SK-N-SH treated with all-trans-retinoic acid at 6 μM for 48 hours (cell line): ENCODE measurements at regions not wholly inside any gene's neighbourhood (a gene's known extent, or its start where the extent isn't known, plus 50 kb on each side); places are given as distances from the start of the nearest gene placed in this dataset.

Experiments used
- ATAC-seq: fragments of 200-7000 bp; cut with Tn5 transposase; 3 replicates; pipeline ENCODE4 v1.9.1; 2020; ENCODE audit warnings: mild to moderate bottlenecking, moderate library complexity
- ARNTL ChIP-seq: fragments of 450-650 bp; formaldehyde crosslinking; IDR thresholded peaks from 2 replicates; pipeline ENCODE4 v1.5.0; 2020; ENCODE audit warnings: low read depth, mild to moderate bottlenecking, moderate library complexity, borderline replicate concordance
- BACH2 ChIP-seq: fragments of 250-450 bp; sonication (Bioruptor Pico); IDR thresholded peaks from 2 replicates; pipeline ENCODE4 v1.9.0; 2021; ENCODE audit warnings: mild to moderate bottlenecking, borderline replicate concordance
- CREB5 ChIP-seq: fragments of 250-450 bp; sonication (Bioruptor Pico); IDR thresholded peaks from 2 replicates; pipeline ENCODE4 v1.5.1; 2020; ENCODE audit warnings: low read depth, mild to moderate bottlenecking, moderate library complexity
- CSDC2 ChIP-seq: fragments of 250-450 bp; sonication (Bioruptor Pico); IDR thresholded peaks from 2 replicates; pipeline ENCODE4 v1.5.0; 2020; ENCODE audit warnings: mild to moderate bottlenecking, moderate library complexity
- ESRRG ChIP-seq: fragments of 250-450 bp; sonication (Bioruptor Pico); IDR thresholded peaks from 2 replicates; pipeline ENCODE4 v1.6.1; 2021; ENCODE audit warnings: mild to moderate bottlenecking
- GLIS3 ChIP-seq: fragments of 250-450 bp; sonication (Bioruptor Pico); IDR thresholded peaks from 2 replicates; pipeline ENCODE4 v1.5.0; 2020; ENCODE audit warnings: mild to moderate bottlenecking, moderate library complexity
- ISL1 ChIP-seq: fragments of 250-450 bp; sonication (Bioruptor Pico); IDR thresholded peaks from 2 replicates; pipeline ENCODE4 v2.1.2; 2022; ENCODE audit warnings: mild to moderate bottlenecking, moderate library complexity
- OSR1 ChIP-seq: fragments of 250-450 bp; sonication (Bioruptor Pico); IDR thresholded peaks from 2 replicates; pipeline ENCODE4 v1.8.0; 2022; ENCODE audit warnings: moderate library complexity, mild to moderate bottlenecking, inconsistent platforms
- RARB ChIP-seq: fragments of 250-450 bp; sonication (Bioruptor Pico); IDR thresholded peaks from 2 replicates; pipeline ENCODE4 v1.8.0; 2021; ENCODE audit warnings: mild to moderate bottlenecking, moderate library complexity
- SNAI2 ChIP-seq: fragments of 250-450 bp; sonication (Bioruptor Pico); IDR thresholded peaks from 2 replicates; pipeline ENCODE4 v1.5.0; 2020; ENCODE audit warnings: mild to moderate bottlenecking, moderate library complexity
- TCF4 ChIP-seq: fragments of 250-450 bp; sonication (Bioruptor Pico); IDR thresholded peaks from 2 replicates; pipeline ENCODE4 v1.8.0; 2021; ENCODE audit warnings: mild to moderate bottlenecking, moderate library complexity, borderline replicate concordance
- TOX ChIP-seq: fragments of 250-450 bp; sonication (Bioruptor Pico); IDR thresholded peaks from 2 replicates; pipeline ENCODE4 v1.8.0; 2021; ENCODE audit warnings: mild to moderate bottlenecking, moderate library complexity, borderline replicate concordance
- TSHZ2 ChIP-seq: fragments of 250-450 bp; sonication (Bioruptor Pico); IDR thresholded peaks from 2 replicates; pipeline ENCODE4 v1.5.0; 2020; ENCODE audit warnings: mild to moderate bottlenecking, moderate library complexity
- ZC3H10 ChIP-seq: fragments of 250-450 bp; sonication (Bioruptor Pico); IDR thresholded peaks from 2 replicates; pipeline ENCODE4 v1.5.1; 2021; ENCODE audit warnings: mild to moderate bottlenecking, moderate library complexity
- ZFP3 ChIP-seq: fragments of 250-450 bp; sonication (Bioruptor Pico); IDR thresholded peaks from 2 replicates; pipeline ENCODE4 v1.5.0; 2020; ENCODE audit warnings: mild to moderate bottlenecking, moderate library complexity
- ZFP30 ChIP-seq: fragments of 450-650 bp; formaldehyde crosslinking; IDR thresholded peaks from 2 replicates; pipeline ENCODE4 v1.5.0; 2022; ENCODE audit warnings: mild to moderate bottlenecking, moderate library complexity
- ZNF565 ChIP-seq: fragments of 450-650 bp; formaldehyde crosslinking; conservative IDR thresholded peaks from 2 replicates; pipeline ENCODE4 v1.5.0; 2020; ENCODE audit warnings: low read depth, mild to moderate bottlenecking, moderate library complexity
- ZNF70 ChIP-seq: fragments of 450-650 bp; formaldehyde crosslinking; IDR thresholded peaks from 2 replicates; pipeline ENCODE4 v1.5.0; 2020; ENCODE audit warnings: mild to moderate bottlenecking, moderate library complexity
- ZNF8 ChIP-seq: fragments of 450-650 bp; formaldehyde crosslinking; IDR thresholded peaks from 2 replicates; pipeline ENCODE4 v1.5.0; 2020; ENCODE audit warnings: mild to moderate bottlenecking, moderate library complexity
- TF ChIP-seq, protein P1 (sequence below): fragments of 250-450 bp; sonication (Bioruptor Pico); IDR thresholded peaks from 2 replicates; pipeline ENCODE4 v1.8.0; 2021; ENCODE audit warnings: low read depth, mild to moderate bottlenecking, moderate library complexity, borderline replicate concordance
- TF ChIP-seq, protein P2 (sequence below): fragments of 250-450 bp; sonication (Bioruptor Pico); IDR thresholded peaks from 2 replicates; pipeline ENCODE4 v1.5.1; 2021; ENCODE audit warnings: mild to moderate bottlenecking, moderate library complexity

DNA sequence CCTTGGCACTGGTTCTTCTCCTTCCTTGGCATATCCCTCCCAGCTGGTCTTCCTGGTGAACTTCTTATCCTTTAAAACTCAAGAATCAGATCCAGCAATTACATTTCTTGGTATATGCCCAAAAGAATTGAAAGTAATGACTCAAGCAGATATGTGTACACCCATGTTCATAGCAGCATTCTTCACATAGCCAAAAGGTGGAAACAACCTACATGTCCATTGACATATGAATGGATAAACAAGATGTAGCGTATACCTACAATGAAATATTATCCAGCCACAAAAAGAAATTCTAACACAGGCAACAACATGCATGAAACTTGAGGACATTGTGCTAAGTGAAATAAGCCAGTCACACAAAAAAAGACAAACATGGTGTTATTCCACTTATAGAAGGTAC, 103.7 kb upstream of the NT5E start:
- TF ChIP-seq ZNF8 (CRISPR knock-in tag), result no peak
- TF ChIP-seq ZC3H10 (CRISPR knock-in tag), result no peak
- TF ChIP-seq, protein P1, sequence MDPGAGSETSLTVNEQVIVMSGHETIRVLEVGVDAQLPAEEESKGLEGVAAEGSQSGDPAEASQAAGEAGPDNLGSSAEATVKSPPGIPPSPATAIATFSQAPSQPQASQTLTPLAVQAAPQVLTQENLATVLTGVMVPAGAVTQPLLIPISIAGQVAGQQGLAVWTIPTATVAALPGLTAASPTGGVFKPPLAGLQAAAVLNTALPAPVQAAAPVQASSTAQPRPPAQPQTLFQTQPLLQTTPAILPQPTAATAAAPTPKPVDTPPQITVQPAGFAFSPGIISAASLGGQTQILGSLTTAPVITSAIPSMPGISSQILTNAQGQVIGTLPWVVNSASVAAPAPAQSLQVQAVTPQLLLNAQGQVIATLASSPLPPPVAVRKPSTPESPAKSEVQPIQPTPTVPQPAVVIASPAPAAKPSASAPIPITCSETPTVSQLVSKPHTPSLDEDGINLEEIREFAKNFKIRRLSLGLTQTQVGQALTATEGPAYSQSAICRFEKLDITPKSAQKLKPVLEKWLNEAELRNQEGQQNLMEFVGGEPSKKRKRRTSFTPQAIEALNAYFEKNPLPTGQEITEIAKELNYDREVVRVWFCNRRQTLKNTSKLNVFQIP (CRISPR knock-in tag), result no peak
- TF ChIP-seq ARNTL (CRISPR knock-in tag), result no peak
- TF ChIP-seq ISL1 (CRISPR knock-in tag), result no peak
- no peak for TF ChIP-seq CSDC2 (CRISPR knock-in tag)
- no peak for TF ChIP-seq OSR1
- no peak for TF ChIP-seq TOX (CRISPR knock-in tag)
- no peak for TF ChIP-seq RARB (CRISPR knock-in tag)
- TF ChIP-seq SNAI2, result no peak
- TF ChIP-seq ZFP3, result no peak
- no peak for TF ChIP-seq TCF4 (CRISPR knock-in tag)
- TF ChIP-seq BACH2 (CRISPR knock-in tag), result no peak
- TF ChIP-seq, protein P2, sequence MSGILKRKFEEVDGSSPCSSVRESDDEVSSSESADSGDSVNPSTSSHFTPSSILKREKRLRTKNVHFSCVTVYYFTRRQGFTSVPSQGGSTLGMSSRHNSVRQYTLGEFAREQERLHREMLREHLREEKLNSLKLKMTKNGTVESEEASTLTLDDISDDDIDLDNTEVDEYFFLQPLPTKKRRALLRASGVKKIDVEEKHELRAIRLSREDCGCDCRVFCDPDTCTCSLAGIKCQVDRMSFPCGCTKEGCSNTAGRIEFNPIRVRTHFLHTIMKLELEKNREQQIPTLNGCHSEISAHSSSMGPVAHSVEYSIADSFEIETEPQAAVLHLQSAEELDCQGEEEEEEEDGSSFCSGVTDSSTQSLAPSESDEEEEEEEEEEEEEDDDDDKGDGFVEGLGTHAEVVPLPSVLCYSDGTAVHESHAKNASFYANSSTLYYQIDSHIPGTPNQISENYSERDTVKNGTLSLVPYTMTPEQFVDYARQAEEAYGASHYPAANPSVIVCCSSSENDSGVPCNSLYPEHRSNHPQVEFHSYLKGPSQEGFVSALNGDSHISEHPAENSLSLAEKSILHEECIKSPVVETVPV, result no peak
- TF ChIP-seq TSHZ2 (CRISPR knock-in tag), result no peak
- no peak for TF ChIP-seq CREB5 (CRISPR knock-in tag)
- TF ChIP-seq GLIS3 (CRISPR knock-in tag), result no peak
- TF ChIP-seq ZNF70 (CRISPR knock-in tag), result no peak
- no peak for TF ChIP-seq ZFP30
- TF ChIP-seq ZNF565, result no peak
- TF ChIP-seq, all 23 proteins: peak for 0
- no peak for ATAC-seq

GRCh38 chr6:85344996-85345395, 104.9 kb upstream of the NT5E start:
- no peak for ATAC-seq
- TF ChIP-seq TSHZ2 (CRISPR knock-in tag) (no peak), ZNF70 (CRISPR knock-in tag) (no peak), ISL1 (CRISPR knock-in tag) (no peak), BACH2 (CRISPR knock-in tag) (no peak), TCF4 (CRISPR knock-in tag) (no peak), ZFP3 (no peak), ZNF565 (no peak), SNAI2 (no peak), ARNTL (CRISPR knock-in tag) (no peak), CREB5 (CRISPR knock-in tag) (no peak), ZC3H10 (CRISPR knock-in tag) (no peak), TOX (CRISPR knock-in tag) (no peak), ZFP30 (no peak), ZNF8 (CRISPR knock-in tag) (no peak), OSR1 (no peak), ESRRG (CRISPR knock-in tag) (no peak)
- TF ChIP-seq, protein P2, result no peak
- TF ChIP-seq, protein P1 (CRISPR knock-in tag), result no peak
